GM21526 (cell line): ENCODE measurements at regions not wholly inside any gene's neighbourhood (a gene's known extent, or its start where the extent isn't known, plus 50 kb on each side); places are given as distances from the start of the nearest gene placed in this dataset.

Experiments used
- ATAC-seq: cut with Tn5 transposase; IDR thresholded peaks from one replicate; pipeline ENCODE4 v1.9.1; 2021; ENCODE audit warnings: moderate library complexity; ENCODE audit not compliant: unreplicated experiment, low FRiP score

- ATAC-seq = no peak
These were observed 69.6 kb downstream of the MDH1 start for GRCh38 chr2:63658176-63658968.

DNA sequence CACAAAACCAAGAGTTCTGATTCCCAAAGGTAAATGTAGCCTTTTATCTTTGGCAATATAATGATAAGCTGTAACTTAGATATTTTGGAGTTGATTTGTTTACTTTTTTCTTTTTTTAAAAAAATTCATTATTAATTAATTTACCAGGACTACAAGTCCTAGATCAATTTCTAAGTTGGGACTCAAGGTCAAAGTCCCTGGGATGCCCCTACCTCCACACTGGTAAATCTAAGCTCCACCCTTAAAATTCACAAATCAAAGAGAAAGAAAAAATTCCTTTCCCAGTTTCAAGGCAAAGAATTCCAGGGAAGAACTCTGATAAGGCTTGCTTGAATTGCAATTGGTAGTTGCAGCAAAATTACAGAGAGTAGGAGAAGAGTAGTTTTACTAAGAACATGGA, 71.3 kb downstream of the MDH1 start:
- no peak for ATAC-seq

DNA sequence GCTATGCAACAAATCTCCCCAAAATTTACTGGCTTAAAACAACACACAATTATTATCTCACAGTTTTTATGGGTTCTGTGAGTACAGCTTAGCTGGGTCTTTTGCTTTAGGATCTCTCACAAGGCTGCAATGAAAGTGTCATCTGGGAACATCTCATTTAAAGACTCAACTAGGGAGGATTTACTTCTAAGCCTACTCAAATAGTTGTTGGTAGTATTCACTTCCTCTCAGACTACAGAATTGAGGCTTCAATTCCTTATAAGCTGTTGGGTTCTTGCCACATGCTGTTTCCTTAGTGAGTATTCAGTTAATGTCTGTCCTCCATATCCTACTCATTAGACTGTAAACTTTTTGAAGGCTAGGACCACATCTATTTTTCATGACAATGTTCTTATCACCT, 72.3 kb downstream of the MDH1 start:
- no peak for ATAC-seq

DNA sequence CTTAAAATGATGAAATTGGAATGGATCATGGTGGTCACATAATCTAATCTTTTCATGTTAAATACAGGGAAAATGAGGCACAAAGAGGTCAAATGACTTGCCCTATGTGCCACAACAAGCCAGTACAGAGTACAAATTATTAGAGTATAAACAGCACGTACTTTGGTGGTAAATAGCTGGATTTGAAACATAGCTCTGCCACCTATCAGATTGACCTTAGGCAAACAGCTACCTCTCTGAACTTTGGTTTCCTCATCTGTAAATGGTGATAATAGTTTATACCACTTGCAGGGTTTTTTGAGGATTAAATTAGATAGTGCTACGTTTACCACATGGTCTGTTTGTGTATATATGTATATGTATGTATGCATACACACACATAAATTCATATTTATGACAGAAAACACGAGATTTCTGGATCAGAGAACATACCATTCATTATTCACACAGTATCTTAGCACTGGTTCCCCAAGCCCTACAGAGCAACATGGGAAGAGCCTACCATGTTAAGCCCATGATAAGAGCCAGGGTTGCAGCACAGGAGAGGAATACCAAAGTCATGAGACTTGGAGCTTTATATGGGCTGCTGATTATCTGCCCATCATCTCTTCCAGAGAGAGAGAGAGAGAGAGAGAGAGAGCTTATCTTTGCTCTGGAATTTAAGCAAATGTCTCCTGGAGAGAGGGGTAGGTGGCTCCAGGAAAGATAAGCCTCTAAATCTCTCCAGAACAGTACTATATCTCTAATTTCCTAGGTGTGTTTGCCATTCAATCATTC, 73.5 kb downstream of the MDH1 start:
- ATAC-seq = no peak

GRCh38 chr2:63663013-63663864, 74.5 kb downstream of the MDH1 start:
- ATAC-seq = no peak

GRCh38 chr2:63665091-63665490, 76.3 kb downstream of the MDH1 start:
- no peak for ATAC-seq

GRCh38 chr2:63665846-63666475, 77.2 kb downstream of the MDH1 start:
- ATAC-seq = no peak

GRCh38 chr2:63667132-63667700, 78.5 kb downstream of the MDH1 start:
- no peak for ATAC-seq

- no peak for ATAC-seq
These were observed 79.2 kb downstream of the MDH1 start for GRCh38 chr2:63668000-63668399.

GRCh38 chr2:63668466-63668865, 79.7 kb downstream of the MDH1 start:
- no peak for ATAC-seq

- no peak for ATAC-seq
These were observed 80.8 kb downstream of the MDH1 start for GRCh38 chr2:63669596-63669995.

GRCh38 chr2:63673865-63674533, 85.2 kb downstream of the MDH1 start:
- ATAC-seq = no peak

- no peak for ATAC-seq
These were observed 86.3 kb downstream of the MDH1 start for GRCh38 chr2:63675026-63675425.

GRCh38 chr2:63676135-63676534, 87.4 kb downstream of the MDH1 start:
- ATAC-seq = no peak

DNA sequence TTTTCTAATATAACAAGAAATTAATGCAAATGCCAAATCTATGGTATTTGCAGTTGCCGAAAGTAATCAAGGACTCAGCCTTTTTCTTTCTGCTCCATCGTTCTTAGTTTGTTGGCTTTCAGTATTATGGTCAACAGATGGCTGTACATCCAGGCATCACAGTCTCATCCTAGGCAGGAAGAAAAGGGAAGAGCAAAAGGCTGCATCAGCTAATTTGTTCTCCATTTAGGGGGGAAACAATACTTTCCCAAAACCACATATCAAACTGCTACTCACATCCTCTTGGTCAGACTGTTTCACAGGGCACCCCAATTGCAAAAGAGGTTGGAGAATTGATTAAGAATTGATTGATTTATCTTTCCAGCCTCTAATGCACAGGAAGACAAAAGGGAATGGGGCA, 89.3 kb downstream of the MDH1 start:
- no peak for ATAC-seq

- no peak for ATAC-seq
These were observed 89.8 kb downstream of the MDH1 start for GRCh38 chr2:63678551-63678950.

- ATAC-seq = no peak
These were observed 90.6 kb downstream of the MDH1 start for GRCh38 chr2:63679252-63679855.

- no peak for ATAC-seq
These were observed 91.7 kb downstream of the MDH1 start for GRCh38 chr2:63680455-63680854.

DNA sequence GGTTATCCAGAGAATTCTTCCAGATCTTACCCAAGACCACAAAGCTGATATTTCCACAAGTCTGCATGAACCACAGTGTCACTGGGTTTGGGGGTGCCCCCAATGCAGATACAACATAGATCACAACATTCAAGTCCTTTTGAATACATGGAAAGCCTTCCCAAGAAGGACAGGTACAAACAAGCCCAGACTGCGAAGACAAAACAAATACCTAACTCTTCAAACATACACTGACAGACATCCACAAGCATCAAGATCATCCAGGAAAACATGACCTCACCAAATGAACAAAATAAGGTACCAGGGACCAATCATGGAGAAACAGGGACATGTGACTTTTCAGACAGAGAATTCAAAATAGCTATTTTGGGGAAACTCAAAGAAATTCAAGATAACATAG, 93.1 kb downstream of the MDH1 start:
- ATAC-seq = no peak
